ENCODE measurements at regions not wholly inside any gene's neighbourhood (a gene's known extent, or its start where the extent isn't known, plus 50 kb on each side); places are given as distances from the start of the nearest gene placed in this dataset.

GRCh38 chr1:90149101-90149500 is 154.2 kb downstream of the ZNF326 start:
- H3K4me1 ChIP-seq: no peaks in the 10 kb centered on the region
- DNase-seq (no peak), ATAC-seq (no peak)
- no peak overlapping the region for H3K27ac ChIP-seq
- no peaks in the 10 kb centered on the region for H3K36me3 ChIP-seq
- intact Hi-C loops (cut with DNase I; ENCODE audit: low total_unique reads): no loop called here
- H3K4me3 ChIP-seq: no peak overlapping the region
- H3K27me3 ChIP-seq: no peaks in the 10 kb centered on the region
- no peak for TF ChIP-seq POLR2A (IDR thresholded peaks at IDR 0.05)
- TF ChIP-seq CTCF (IDR thresholded peaks at IDR 0.05 in 4 of 5, conservative IDR thresholded peaks at IDR 0.05 in 1 of 5): no peak
- H3K9me3 ChIP-seq: no peaks in the 10 kb centered on the region
- in situ Hi-C loops (cut with MboI; ENCODE audit: low sequenced_read_pairs in 4 of 4): no loop called here

DNA sequence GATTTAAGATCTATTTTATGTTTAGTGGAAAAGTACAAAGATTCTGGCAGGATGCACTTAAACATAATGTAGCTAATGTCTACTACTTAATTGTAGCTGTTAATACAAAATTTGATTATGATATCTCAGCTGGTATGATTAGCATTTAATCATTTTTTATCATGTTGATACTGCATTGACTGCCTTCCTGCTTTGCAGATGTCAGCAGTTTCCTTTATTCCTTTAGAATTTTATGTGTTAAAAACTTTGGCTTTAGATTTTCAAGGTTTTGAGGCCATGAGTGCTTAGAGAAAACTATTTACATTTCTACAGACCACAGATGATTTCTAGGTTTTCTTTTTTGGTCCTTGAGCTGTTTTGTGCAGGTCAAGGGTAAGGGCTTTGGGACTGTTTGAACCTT is 152.2 kb downstream of the ZNF326 start:
- H3K4me3 ChIP-seq: no peak overlapping the region
- no peak for ATAC-seq
- in situ Hi-C loops (cut with MboI; ENCODE audit: low sequenced_read_pairs in 4 of 4): no loop called here

GRCh38 chr1:90144820-90145219 is 149.9 kb downstream of the ZNF326 start:
- H3K4me3 ChIP-seq: no peak overlapping the region
- in situ Hi-C loops (cut with MboI; ENCODE audit: low sequenced_read_pairs in 4 of 4): no loop called here
- DNase-seq (no peak), ATAC-seq (no peak)
- no peaks in the 10 kb centered on the region for H3K4me1 ChIP-seq
- intact Hi-C loops (cut with DNase I; ENCODE audit: low total_unique reads): no loop called here
- no peaks in the 10 kb centered on the region for H3K36me3 ChIP-seq
- no peak overlapping the region for H3K27ac ChIP-seq
- no peaks in the 10 kb centered on the region for H3K27me3 ChIP-seq
- no peaks in the 10 kb centered on the region for H3K9me3 ChIP-seq
- TF ChIP-seq POLR2A (IDR thresholded peaks at IDR 0.05): no peak
- no peak for TF ChIP-seq CTCF (IDR thresholded peaks at IDR 0.05 in 4 of 5, conservative IDR thresholded peaks at IDR 0.05 in 1 of 5)

More for the DNA sequence above, 152.2 kb downstream of the ZNF326 start:
- H3K9me3 ChIP-seq: no peaks in the 10 kb centered on the region
- H3K27ac ChIP-seq: no peak overlapping the region
- DNase-seq: no peak
- no peaks in the 10 kb centered on the region for H3K27me3 ChIP-seq
- no peak for TF ChIP-seq CTCF (IDR thresholded peaks at IDR 0.05 in 4 of 5, conservative IDR thresholded peaks at IDR 0.05 in 1 of 5)
- TF ChIP-seq POLR2A (IDR thresholded peaks at IDR 0.05): no peak
- intact Hi-C loops (cut with DNase I; ENCODE audit: low total_unique reads): no loop called here
- H3K4me1 ChIP-seq: no peaks in the 10 kb centered on the region
- H3K36me3 ChIP-seq: no peaks in the 10 kb centered on the region

GRCh38 chr1:90143591-90143990 is 148.7 kb downstream of the ZNF326 start:
- in situ Hi-C loops (cut with MboI; ENCODE audit: low sequenced_read_pairs in 4 of 4): no loop called here
- H3K27me3 ChIP-seq: no peaks in the 10 kb centered on the region
- no peak overlapping the region for H3K4me3 ChIP-seq
- no peak for DNase-seq
- ATAC-seq: no peak
- intact Hi-C loops (cut with DNase I; ENCODE audit: low total_unique reads): no loop called here
- TF ChIP-seq POLR2A (IDR thresholded peaks at IDR 0.05) (no peak), CTCF (IDR thresholded peaks at IDR 0.05 in 4 of 5, conservative IDR thresholded peaks at IDR 0.05 in 1 of 5) (no peak)
- no peaks in the 10 kb centered on the region for H3K9me3 ChIP-seq
- no peaks in the 10 kb centered on the region for H3K4me1 ChIP-seq
- H3K27ac ChIP-seq: no peak overlapping the region
- H3K36me3 ChIP-seq: no peaks in the 10 kb centered on the region

GRCh38 chr1:90142697-90143096 is 147.8 kb downstream of the ZNF326 start:
- DNase-seq: no peak
- H3K9me3 ChIP-seq: no peaks in the 10 kb centered on the region
- no peaks in the 10 kb centered on the region for H3K4me1 ChIP-seq
- no peaks in the 10 kb centered on the region for H3K27me3 ChIP-seq
- H3K4me3 ChIP-seq: no peak overlapping the region
- no peaks in the 10 kb centered on the region for H3K36me3 ChIP-seq
- ATAC-seq: no peak
- in situ Hi-C loops (cut with MboI; ENCODE audit: low sequenced_read_pairs in 4 of 4): no loop called here
- TF ChIP-seq CTCF (IDR thresholded peaks at IDR 0.05 in 4 of 5, conservative IDR thresholded peaks at IDR 0.05 in 1 of 5): no peak
- no peak for TF ChIP-seq POLR2A (IDR thresholded peaks at IDR 0.05)
- intact Hi-C loops (cut with DNase I; ENCODE audit: low total_unique reads): no loop called here
- H3K27ac ChIP-seq: no peak overlapping the region
